ENCODE measurements at regions not wholly inside any gene's neighbourhood (a gene's known extent, or its start where the extent isn't known, plus 50 kb on each side); places are given as distances from the start of the nearest gene placed in this dataset.

GRCh38 chr7:17054836-17055235, 173.1 kb upstream of the AGR3 start:
- no peak overlapping the region for H3K4me3 ChIP-seq (ENCODE audit: low read depth, low read length)
- no peaks in the 10 kb centered on the region for H3K27me3 ChIP-seq (ENCODE audit: control insufficient read depth, insufficient read depth, low read length)
- no peaks in the 10 kb centered on the region for H3K36me3 ChIP-seq (ENCODE audit: control insufficient read depth, insufficient read depth, low read length)
- no peak overlapping the region for H3K27ac ChIP-seq (ENCODE audit: low read depth, low read length)
- H3K9me3 ChIP-seq (ENCODE audit: control insufficient read depth, insufficient read depth, low read length), result no peaks in the 10 kb centered on the region
- DNase-seq (ENCODE audit: low read depth in 4 of 6, low spot score in 6 of 6), result no peak
- H3K4me1 ChIP-seq (ENCODE audit: control insufficient read depth, insufficient read depth, low read length), result no peaks in the 10 kb centered on the region
- no CpG with 5 or more reads among the region's 2 CpGs for WGBS (ENCODE audit: insufficient coverage)

- H3K4me1 ChIP-seq (ENCODE audit: control insufficient read depth, insufficient read depth, low read length), result no peaks in the 10 kb centered on the region
- no peak overlapping the region for H3K4me3 ChIP-seq (ENCODE audit: low read depth, low read length)
- no peaks in the 10 kb centered on the region for H3K36me3 ChIP-seq (ENCODE audit: control insufficient read depth, insufficient read depth, low read length)
- no peak for DNase-seq (ENCODE audit: low read depth in 4 of 6, low spot score in 6 of 6)
- H3K27ac ChIP-seq (ENCODE audit: low read depth, low read length), result no peak overlapping the region
- no peaks in the 10 kb centered on the region for H3K27me3 ChIP-seq (ENCODE audit: control insufficient read depth, insufficient read depth, low read length)
- no peaks in the 10 kb centered on the region for H3K9me3 ChIP-seq (ENCODE audit: control insufficient read depth, insufficient read depth, low read length)
- WGBS (ENCODE audit: insufficient coverage), result no CpG with 5 or more reads among the region's 2 CpGs
These were observed 173.8 kb upstream of the AGR3 start for GRCh38 chr7:17055596-17055995.

GRCh38 chr7:17056491-17057142, 174.8 kb upstream of the AGR3 start:
- DNase-seq (ENCODE audit: low read depth in 4 of 6, low spot score in 6 of 6), result no peak
- WGBS (ENCODE audit: insufficient coverage), result 75% methylated on average over 3 of the region's 7 CpGs
- Histone ChIP-seq H3K27ac (ENCODE audit: low read depth, low read length) (no peak overlapping the region), H3K4me1 (ENCODE audit: control insufficient read depth, insufficient read depth, low read length) (no peaks in the 10 kb centered on the region), H3K9me3 (ENCODE audit: control insufficient read depth, insufficient read depth, low read length) (no peaks in the 10 kb centered on the region), H3K36me3 (ENCODE audit: control insufficient read depth, insufficient read depth, low read length) (no peaks in the 10 kb centered on the region), H3K4me3 (ENCODE audit: low read depth, low read length) (no peak overlapping the region), H3K27me3 (ENCODE audit: control insufficient read depth, insufficient read depth, low read length) (no peaks in the 10 kb centered on the region)

GRCh38 chr7:17057143-17057509, 175.3 kb upstream of the AGR3 start:
- no peaks in the 10 kb centered on the region for H3K4me1 ChIP-seq (ENCODE audit: control insufficient read depth, insufficient read depth, low read length)
- H3K27ac ChIP-seq (ENCODE audit: low read depth, low read length), result no peak overlapping the region
- H3K36me3 ChIP-seq (ENCODE audit: control insufficient read depth, insufficient read depth, low read length), result no peaks in the 10 kb centered on the region
- no peaks in the 10 kb centered on the region for H3K9me3 ChIP-seq (ENCODE audit: control insufficient read depth, insufficient read depth, low read length)
- no CpG with 5 or more reads among the region's 1 CpG for WGBS (ENCODE audit: insufficient coverage)
- DNase-seq (ENCODE audit: low read depth in 4 of 6, low spot score in 6 of 6), result no peak
- H3K4me3 ChIP-seq (ENCODE audit: low read depth, low read length), result no peak overlapping the region
- H3K27me3 ChIP-seq (ENCODE audit: control insufficient read depth, insufficient read depth, low read length), result no peaks in the 10 kb centered on the region

- no peak for DNase-seq (ENCODE audit: low read depth in 4 of 6, low spot score in 6 of 6)
- Histone ChIP-seq H3K36me3 (ENCODE audit: control insufficient read depth, insufficient read depth, low read length) (no peaks in the 10 kb centered on the region), H3K4me1 (ENCODE audit: control insufficient read depth, insufficient read depth, low read length) (no peaks in the 10 kb centered on the region), H3K27me3 (ENCODE audit: control insufficient read depth, insufficient read depth, low read length) (no peaks in the 10 kb centered on the region), H3K9me3 (ENCODE audit: control insufficient read depth, insufficient read depth, low read length) (no peaks in the 10 kb centered on the region), H3K4me3 (ENCODE audit: low read depth, low read length) (no peak overlapping the region), H3K27ac (ENCODE audit: low read depth, low read length) (no peak overlapping the region)
- WGBS (ENCODE audit: insufficient coverage), result no CpG with 5 or more reads among the region's 1 CpG
These were observed 176.8 kb upstream of the AGR3 start for GRCh38 chr7:17058568-17058967.

GRCh38 chr7:17060051-17060450, 178.3 kb upstream of the AGR3 start:
- Histone ChIP-seq H3K4me3 (ENCODE audit: low read depth, low read length) (no peak overlapping the region), H3K27me3 (ENCODE audit: control insufficient read depth, insufficient read depth, low read length) (no peaks in the 10 kb centered on the region), H3K4me1 (ENCODE audit: control insufficient read depth, insufficient read depth, low read length) (no peaks in the 10 kb centered on the region), H3K27ac (ENCODE audit: low read depth, low read length) (no peak overlapping the region), H3K36me3 (ENCODE audit: control insufficient read depth, insufficient read depth, low read length) (no peaks in the 10 kb centered on the region), H3K9me3 (ENCODE audit: control insufficient read depth, insufficient read depth, low read length) (no peaks in the 10 kb centered on the region)
- DNase-seq (ENCODE audit: low read depth in 4 of 6, low spot score in 6 of 6), result no peak
- whole genome bisulfite sequencing (ENCODE audit: insufficient coverage), result 83% methylated on average over 1 of the region's 3 CpGs

GRCh38 chr7:17061443-17061842, 179.7 kb upstream of the AGR3 start:
- no CpG with 5 or more reads among the region's 2 CpGs for WGBS (ENCODE audit: insufficient coverage)
- no peak for DNase-seq (ENCODE audit: low read depth in 4 of 6, low spot score in 6 of 6)
- H3K9me3 ChIP-seq (ENCODE audit: control insufficient read depth, insufficient read depth, low read length), result no peaks in the 10 kb centered on the region

GRCh38 chr7:17062151-17063044, 180.6 kb upstream of the AGR3 start:
- H3K27me3 ChIP-seq (ENCODE audit: control insufficient read depth, insufficient read depth, low read length), result no peaks in the 10 kb centered on the region
- H3K4me3 ChIP-seq (ENCODE audit: low read depth, low read length), result no peak overlapping the region
- no peaks in the 10 kb centered on the region for H3K9me3 ChIP-seq (ENCODE audit: control insufficient read depth, insufficient read depth, low read length)
- 100% methylated on average over 1 of the region's 5 CpGs for WGBS (ENCODE audit: insufficient coverage)
- no peak overlapping the region for H3K27ac ChIP-seq (ENCODE audit: low read depth, low read length)
- no peaks in the 10 kb centered on the region for H3K4me1 ChIP-seq (ENCODE audit: control insufficient read depth, insufficient read depth, low read length)
- no peaks in the 10 kb centered on the region for H3K36me3 ChIP-seq (ENCODE audit: control insufficient read depth, insufficient read depth, low read length)
- DNase-seq (ENCODE audit: low read depth in 4 of 6, low spot score in 6 of 6), result no peak

More at GRCh38 chr7:17061443-17061842, 179.7 kb upstream of the AGR3 start:
- Histone ChIP-seq H3K27me3 (ENCODE audit: control insufficient read depth, insufficient read depth, low read length) (no peaks in the 10 kb centered on the region), H3K4me3 (ENCODE audit: low read depth, low read length) (no peak overlapping the region), H3K36me3 (ENCODE audit: control insufficient read depth, insufficient read depth, low read length) (no peaks in the 10 kb centered on the region), H3K27ac (ENCODE audit: low read depth, low read length) (no peak overlapping the region), H3K4me1 (ENCODE audit: control insufficient read depth, insufficient read depth, low read length) (no peaks in the 10 kb centered on the region)

- no peaks in the 10 kb centered on the region for H3K4me1 ChIP-seq (ENCODE audit: control insufficient read depth, insufficient read depth, low read length)
- no peak for DNase-seq (ENCODE audit: low read depth in 4 of 6, low spot score in 6 of 6)
- no peaks in the 10 kb centered on the region for H3K36me3 ChIP-seq (ENCODE audit: control insufficient read depth, insufficient read depth, low read length)
- no peaks in the 10 kb centered on the region for H3K9me3 ChIP-seq (ENCODE audit: control insufficient read depth, insufficient read depth, low read length)
- H3K27me3 ChIP-seq (ENCODE audit: control insufficient read depth, insufficient read depth, low read length), result no peaks in the 10 kb centered on the region
- no peak overlapping the region for H3K4me3 ChIP-seq (ENCODE audit: low read depth, low read length)
- no peak overlapping the region for H3K27ac ChIP-seq (ENCODE audit: low read depth, low read length)
These were observed 181.2 kb upstream of the AGR3 start for GRCh38 chr7:17063045-17063383.

- Histone ChIP-seq H3K27ac (ENCODE audit: low read depth, low read length) (no peak overlapping the region), H3K9me3 (ENCODE audit: control insufficient read depth, insufficient read depth, low read length) (no peaks in the 10 kb centered on the region), H3K4me3 (ENCODE audit: low read depth, low read length) (no peak overlapping the region), H3K4me1 (ENCODE audit: control insufficient read depth, insufficient read depth, low read length) (no peaks in the 10 kb centered on the region), H3K36me3 (ENCODE audit: control insufficient read depth, insufficient read depth, low read length) (no peaks in the 10 kb centered on the region), H3K27me3 (ENCODE audit: control insufficient read depth, insufficient read depth, low read length) (no peaks in the 10 kb centered on the region)
- DNase-seq (ENCODE audit: low read depth in 4 of 6, low spot score in 6 of 6), result no peak
- WGBS (ENCODE audit: insufficient coverage), result no CpG with 5 or more reads among the region's 1 CpG
These were observed 185.9 kb upstream of the AGR3 start for GRCh38 chr7:17067691-17068090.

Measured in spinal cord (tissue), 9 donors.